OCI-LY7 (cell line): ENCODE measurements at regions not wholly inside any gene's neighbourhood (a gene's known extent, or its start where the extent isn't known, plus 50 kb on each side); places are given as distances from the start of the nearest gene placed in this dataset.

Experiments
- EZH2phosphoT487 ChIP-seq: fragments of 200-600 bp; sonication (generic); IDR thresholded peaks from 2 replicates; pipeline ENCODE4 v1.6.1; 2018; ENCODE audit warnings: low read depth, borderline replicate concordance, mild to moderate bottlenecking, mixed run types, antibody characterized with exemption, low read length, moderate library complexity, mixed read lengths
- TF ChIP-seq, protein P1 (sequence below): fragments of 200-600 bp; sonication (generic); conservative IDR thresholded peaks from 2 replicates; pipeline ENCODE4 v1.5.1; 2014; ENCODE audit warnings: mild to moderate bottlenecking, antibody characterized with exemption, low read length, moderate library complexity, mixed read lengths

DNA sequence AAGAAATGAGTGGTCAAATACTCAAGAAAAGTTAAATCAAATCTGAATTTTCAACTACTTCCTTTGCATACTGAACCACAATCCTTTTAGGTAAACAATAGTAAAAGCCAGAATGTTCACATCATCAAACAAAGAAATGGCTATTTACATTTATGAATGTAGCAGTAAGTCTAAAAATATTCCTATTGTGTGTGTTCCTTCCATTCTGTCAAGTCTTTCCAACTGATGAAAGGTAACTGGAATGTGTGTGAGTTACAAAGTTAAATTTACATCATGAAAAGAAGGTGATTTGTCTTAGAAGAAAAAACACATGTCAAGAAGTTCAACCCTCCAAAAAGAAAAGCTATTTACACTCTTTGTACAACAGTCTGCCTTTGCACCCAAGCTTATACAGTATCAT is 203.1 kb downstream of the SIPA1L2 start:
- TF ChIP-seq, protein P1, sequence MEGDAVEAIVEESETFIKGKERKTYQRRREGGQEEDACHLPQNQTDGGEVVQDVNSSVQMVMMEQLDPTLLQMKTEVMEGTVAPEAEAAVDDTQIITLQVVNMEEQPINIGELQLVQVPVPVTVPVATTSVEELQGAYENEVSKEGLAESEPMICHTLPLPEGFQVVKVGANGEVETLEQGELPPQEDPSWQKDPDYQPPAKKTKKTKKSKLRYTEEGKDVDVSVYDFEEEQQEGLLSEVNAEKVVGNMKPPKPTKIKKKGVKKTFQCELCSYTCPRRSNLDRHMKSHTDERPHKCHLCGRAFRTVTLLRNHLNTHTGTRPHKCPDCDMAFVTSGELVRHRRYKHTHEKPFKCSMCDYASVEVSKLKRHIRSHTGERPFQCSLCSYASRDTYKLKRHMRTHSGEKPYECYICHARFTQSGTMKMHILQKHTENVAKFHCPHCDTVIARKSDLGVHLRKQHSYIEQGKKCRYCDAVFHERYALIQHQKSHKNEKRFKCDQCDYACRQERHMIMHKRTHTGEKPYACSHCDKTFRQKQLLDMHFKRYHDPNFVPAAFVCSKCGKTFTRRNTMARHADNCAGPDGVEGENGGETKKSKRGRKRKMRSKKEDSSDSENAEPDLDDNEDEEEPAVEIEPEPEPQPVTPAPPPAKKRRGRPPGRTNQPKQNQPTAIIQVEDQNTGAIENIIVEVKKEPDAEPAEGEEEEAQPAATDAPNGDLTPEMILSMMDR, result no peak
- TF ChIP-seq EZH2phosphoT487, result no peak
